Mesothelial cell of epicardium (in vitro differentiated cells): ENCODE measurements at regions not wholly inside any gene's neighbourhood (a gene's known extent, or its start where the extent isn't known, plus 50 kb on each side); places are given as distances from the start of the nearest gene placed in this dataset.
"Not testable (repeated sequence)": the region's sequence is repeated elsewhere in the genome, so short reads cannot be mapped to it uniquely, and the experiment has no call there.

ENCODE experiments used
- DNase-seq, 2 experiments: peaks; one replicate each; pipeline ENCODE4 v3.0.0; 2021; ENCODE audit warnings: low spot score in 2 of 2; ENCODE audit not compliant: unreplicated experiment in 2 of 2
- H3K27ac Mint-ChIP-seq: 2 replicates; pipeline ENCODE4 v1.8.0; 2021; ENCODE audit warnings: mixed read lengths
- H3K27me3 Mint-ChIP-seq: 2 replicates; pipeline ENCODE4 v1.8.0; 2021; ENCODE audit warnings: low read depth, mixed read lengths
- H3K36me3 Mint-ChIP-seq: 2 replicates; pipeline ENCODE4 v1.8.0; 2021; ENCODE audit warnings: mixed read lengths
- H3K4me1 Mint-ChIP-seq: 2 replicates; pipeline ENCODE4 v1.8.0; 2021; ENCODE audit warnings: mixed read lengths
- H3K4me3 Mint-ChIP-seq: 2 replicates; pipeline ENCODE4 v1.8.0; 2021; ENCODE audit warnings: mild to moderate bottlenecking, moderate library complexity, mixed read lengths
- H3K9me3 Mint-ChIP-seq: 2 replicates; pipeline ENCODE4 v1.8.0; 2021; ENCODE audit warnings: mixed read lengths
- CTCF ChIP-seq: fragments of 200-600 bp; sonication (generic); IDR thresholded peaks from one replicate; pipeline ENCODE4 v1.5.0; 2021; ENCODE audit warnings: antibody characterized with exemption; ENCODE audit not compliant: unreplicated experiment

GRCh38 chr15:96860741-96861140, 530.2 kb downstream of the NR2F2 start:
- no peak for TF ChIP-seq CTCF
- Mint-ChIP-seq H3K36me3 (no peaks in the 10 kb centered on the region), H3K4me1 (no peaks in the 10 kb centered on the region), H3K9me3 (peaks cover 2% of the 10 kb centered on the region), H3K4me3 (no peak overlapping the region), H3K27me3 (peaks cover 4% of the 10 kb centered on the region), H3K27ac (no peak overlapping the region)
- DNase-seq: no peak

GRCh38 chr15:96867992-96868391, 537.5 kb downstream of the NR2F2 start:
- no peak overlapping the region for H3K27ac Mint-ChIP-seq
- no peak for TF ChIP-seq CTCF
- peaks cover 4% of the 10 kb centered on the region for H3K36me3 Mint-ChIP-seq
- no peak for DNase-seq
- H3K27me3 Mint-ChIP-seq: no peaks in the 10 kb centered on the region
- no peaks in the 10 kb centered on the region for H3K4me1 Mint-ChIP-seq
- H3K9me3 Mint-ChIP-seq: peaks cover 14% of the 10 kb centered on the region
- no peak overlapping the region for H3K4me3 Mint-ChIP-seq

- no peak for TF ChIP-seq CTCF
- H3K4me3 Mint-ChIP-seq: no peak overlapping the region
- H3K36me3 Mint-ChIP-seq: peaks cover 4% of the 10 kb centered on the region
- H3K27me3 Mint-ChIP-seq: no peaks in the 10 kb centered on the region
- peaks cover 14% of the 10 kb centered on the region for H3K9me3 Mint-ChIP-seq
- no peak for DNase-seq
- no peaks in the 10 kb centered on the region for H3K4me1 Mint-ChIP-seq
- H3K27ac Mint-ChIP-seq: no peak overlapping the region
These were observed 538.6 kb downstream of the NR2F2 start for GRCh38 chr15:96869122-96869521.

- Mint-ChIP-seq H3K4me1 (no peaks in the 10 kb centered on the region), H3K36me3 (peaks cover 4% of the 10 kb centered on the region), H3K9me3 (peaks cover 14% of the 10 kb centered on the region)
These were observed 539.3 kb downstream of the NR2F2 start for GRCh38 chr15:96869790-96870189.

GRCh38 chr15:96870580-96870979, 540.1 kb downstream of the NR2F2 start:
- H3K27me3 Mint-ChIP-seq: peaks cover under 1% of the 10 kb centered on the region
- no peak for DNase-seq
- H3K9me3 Mint-ChIP-seq: peaks cover 14% of the 10 kb centered on the region
- H3K27ac Mint-ChIP-seq: no peak overlapping the region
- H3K4me1 Mint-ChIP-seq: no peaks in the 10 kb centered on the region
- no peak for TF ChIP-seq CTCF
- H3K4me3 Mint-ChIP-seq: no peak overlapping the region
- H3K36me3 Mint-ChIP-seq: peaks cover 4% of the 10 kb centered on the region

More at GRCh38 chr15:96869790-96870189, 539.3 kb downstream of the NR2F2 start:
- TF ChIP-seq CTCF: no peak
- no peak overlapping the region for H3K27ac Mint-ChIP-seq
- H3K4me3 Mint-ChIP-seq: no peak overlapping the region
- no peak for DNase-seq
- no peaks in the 10 kb centered on the region for H3K27me3 Mint-ChIP-seq

GRCh38 chr15:96877442-96877841, 546.9 kb downstream of the NR2F2 start:
- H3K27me3 Mint-ChIP-seq, DNase-seq, H3K36me3 Mint-ChIP-seq, H3K4me1 Mint-ChIP-seq, H3K9me3 Mint-ChIP-seq, H3K27ac Mint-ChIP-seq, H3K4me3 Mint-ChIP-seq: not testable (repeated sequence)
